Liver (tissue), 8 donors: ENCODE measurements at regions not wholly inside any gene's neighbourhood (a gene's known extent, or its start where the extent isn't known, plus 50 kb on each side); places are given as distances from the start of the nearest gene placed in this dataset.

ENCODE experiments used
- DNase-seq: peaks from one replicate; pipeline ENCODE4 v3.0.0-alpha.2; 2017; ENCODE audit warnings: low spot score
- H3K27ac ChIP-seq, 2 donors: one replicate each; pipeline ENCODE4 v1.7.0; 2013; ENCODE audit warnings: inconsistent platforms in 2 of 2, low read length in 2 of 2, control low read depth in 1 of 2, low read depth in 1 of 2, mild to moderate bottlenecking in 1 of 2
- H3K27me3 ChIP-seq, 4 donors: one replicate each; pipeline versions ENCODE4 v1.6.1 to v1.7.0; 2013; ENCODE audit warnings: low read length in 3 of 4, inconsistent platforms in 1 of 4, mild to moderate bottlenecking in 1 of 4, moderate library complexity in 1 of 4; ENCODE audit not compliant: control insufficient read depth in 4 of 4, insufficient read depth in 4 of 4
- H3K36me3 ChIP-seq, 4 donors: one replicate each; pipeline versions ENCODE4 v1.6.1 to v1.7.0; 2013; ENCODE audit warnings: low read length in 3 of 4, mild to moderate bottlenecking in 3 of 4, low read depth in 1 of 4, moderate library complexity in 1 of 4; ENCODE audit not compliant: control insufficient read depth in 4 of 4, insufficient read depth in 3 of 4
- H3K4me1 ChIP-seq, 4 donors: one replicate each; pipeline versions ENCODE4 v1.6.1 to v1.7.0; 2013; ENCODE audit warnings: low read length in 3 of 4, mild to moderate bottlenecking in 3 of 4, moderate library complexity in 1 of 4; ENCODE audit not compliant: control insufficient read depth in 4 of 4, insufficient read depth in 4 of 4
- H3K4me3 ChIP-seq, 3 donors: one replicate each; pipeline versions ENCODE4 v1.6.1 to v1.7.0; 2013; ENCODE audit warnings: low read length in 3 of 3, control low read depth in 1 of 3, low read depth in 1 of 3, mild to moderate bottlenecking in 1 of 3
- H3K9ac ChIP-seq, 2 donors: one replicate each; pipeline ENCODE4 v1.7.0; 2013; ENCODE audit warnings: low read length in 2 of 2, mild to moderate bottlenecking in 2 of 2, moderate library complexity in 2 of 2, control low read depth in 1 of 2, low read depth in 1 of 2
- H3K9me3 ChIP-seq, 4 donors: one replicate each; pipeline versions ENCODE4 v1.6.1 to v1.7.0; 2013; ENCODE audit warnings: low read length in 3 of 4; ENCODE audit not compliant: control insufficient read depth in 4 of 4
- CTCF ChIP-seq: fragments of 150-350 bp; IDR thresholded peaks from 2 replicates; pipeline ENCODE4 v1.5.1; 2017; ENCODE audit warnings: improper control_type of control experiment, low read depth, low read length; ENCODE audit not compliant: missing input control
- EGR1 ChIP-seq, 2 donors: IDR thresholded peaks; 2 replicates each; pipeline ENCODE4 v1.6.1; 2016 to 2018; ENCODE audit warnings: antibody characterized with exemption in 2 of 2, low read depth in 2 of 2
- FOXA1 ChIP-seq: IDR thresholded peaks from 2 replicates; pipeline ENCODE4 v1.6.1; 2016; ENCODE audit warnings: antibody characterized with exemption
- FOXA2 ChIP-seq: IDR thresholded peaks from 2 replicates; pipeline ENCODE4 v1.6.1; 2016; ENCODE audit warnings: antibody characterized with exemption
- GABPA ChIP-seq, 2 donors: IDR thresholded peaks in 1 of 2; conservative IDR thresholded peaks in 1 of 2; 2 replicates each; pipeline ENCODE4 v1.6.1; 2016; ENCODE audit warnings: antibody characterized with exemption in 2 of 2, mild to moderate bottlenecking in 1 of 2, moderate library complexity in 1 of 2
- HNF4A ChIP-seq, 2 donors: conservative IDR thresholded peaks; 2 replicates each; pipeline ENCODE4 v1.6.1; 2016; ENCODE audit warnings: antibody characterized with exemption in 2 of 2, mild to moderate bottlenecking in 2 of 2
- HNF4G ChIP-seq: IDR thresholded peaks from 2 replicates; pipeline ENCODE4 v1.6.1; 2016; ENCODE audit warnings: antibody characterized with exemption
- JUND ChIP-seq, 2 donors: IDR thresholded peaks; 2 replicates each; pipeline ENCODE4 v1.6.1; 2016; ENCODE audit warnings: antibody characterized with exemption in 2 of 2
- NR2F2 ChIP-seq: IDR thresholded peaks from 2 replicates; pipeline ENCODE4 v1.6.1; 2016; ENCODE audit warnings: antibody characterized with exemption
- RAD21 ChIP-seq, 2 donors: IDR thresholded peaks; 2 replicates each; pipeline ENCODE4 v1.6.1; 2016; ENCODE audit warnings: antibody characterized with exemption in 2 of 2, mild to moderate bottlenecking in 2 of 2
- SP1 ChIP-seq: IDR thresholded peaks from 2 replicates; pipeline ENCODE4 v1.6.1; 2018; ENCODE audit warnings: antibody characterized with exemption, mild to moderate bottlenecking
- TAF1 ChIP-seq: conservative IDR thresholded peaks from 2 replicates; pipeline ENCODE4 v1.6.1; 2016; ENCODE audit warnings: antibody characterized with exemption, mild to moderate bottlenecking
- YY1 ChIP-seq: IDR thresholded peaks from 2 replicates; pipeline ENCODE4 v1.6.1; 2016; ENCODE audit warnings: antibody characterized with exemption, mild to moderate bottlenecking
- ZBTB33 ChIP-seq: IDR thresholded peaks from 2 replicates; pipeline ENCODE4 v1.6.1; 2016; ENCODE audit warnings: antibody characterized with exemption
- WGBS: extraction: QIAGEN DNeasy Blood & Tissue Kit; methylation state at CpG from one replicate; pipeline ENCODE4 v1.1.7; 2013; 5-methylcytosine and 5-hydroxymethylcytosine counted together
- TF ChIP-seq, protein P1 (sequence below): IDR thresholded peaks from 2 replicates; pipeline ENCODE4 v1.6.1; 2016; ENCODE audit warnings: antibody characterized with exemption
- donor health status: healthy.
- donor health status: healthy.
- donor health status: healthy.
- donor health status: healthy.
- donor health status: healthy.

DNA sequence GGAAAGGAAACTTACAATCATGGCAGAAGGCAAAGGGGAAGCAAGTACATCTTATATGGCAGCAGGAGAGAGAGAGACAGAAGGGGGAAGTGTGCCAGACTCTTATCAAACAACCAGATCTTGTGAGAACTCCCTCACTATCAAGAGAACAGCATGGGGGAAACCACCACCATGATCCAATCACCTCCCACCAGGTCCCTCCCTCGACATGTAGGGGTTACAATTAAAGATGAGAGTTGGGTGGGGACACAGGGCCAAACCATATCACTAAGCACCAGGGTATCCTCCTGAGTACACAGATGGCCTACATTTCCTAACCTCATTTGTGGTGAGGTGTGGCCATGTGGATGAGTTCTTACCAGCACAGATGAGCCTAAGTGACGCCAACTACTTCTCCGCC lies 348.6 kb upstream of the ZFHX3 start:
- no peak overlapping the region for H3K4me3 ChIP-seq
- no peak overlapping the region for H3K27ac ChIP-seq
- H3K27me3 ChIP-seq: peaks cover 0 to 3% (median under 1%) of the 10 kb centered on the region in 4 donors
- no peaks in the 10 kb centered on the region for H3K9me3 ChIP-seq
- TF ChIP-seq FOXA1 (no peak), GABPA (IDR thresholded peaks at IDR 0.05 in 1 of 2, conservative IDR thresholded peaks at IDR 0.05 in 1 of 2) (no peak), FOXA2 (no peak), EGR1 (IDR thresholded peaks at IDR 0.05; ENCODE audit: low read depth in 2 of 2) (no peak), CTCF (no peak), JUND (IDR thresholded peaks at IDR 0.05) (no peak), SP1 (no peak), TAF1 (no peak), HNF4A (conservative IDR thresholded peaks at IDR 0.05) (no peak), YY1 (no peak)
- TF ChIP-seq, protein P1, sequence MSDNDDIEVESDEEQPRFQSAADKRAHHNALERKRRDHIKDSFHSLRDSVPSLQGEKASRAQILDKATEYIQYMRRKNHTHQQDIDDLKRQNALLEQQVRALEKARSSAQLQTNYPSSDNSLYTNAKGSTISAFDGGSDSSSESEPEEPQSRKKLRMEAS: no peak
- DNase-seq: no peak
- H3K9ac ChIP-seq: no peak overlapping the region
- no peaks in the 10 kb centered on the region for H3K36me3 ChIP-seq
- 76% methylated on average over 3 of the region's 3 CpGs for WGBS
- peaks cover 0 to 3% (median 1%) of the 10 kb centered on the region in 4 donors for H3K4me1 ChIP-seq

DNA sequence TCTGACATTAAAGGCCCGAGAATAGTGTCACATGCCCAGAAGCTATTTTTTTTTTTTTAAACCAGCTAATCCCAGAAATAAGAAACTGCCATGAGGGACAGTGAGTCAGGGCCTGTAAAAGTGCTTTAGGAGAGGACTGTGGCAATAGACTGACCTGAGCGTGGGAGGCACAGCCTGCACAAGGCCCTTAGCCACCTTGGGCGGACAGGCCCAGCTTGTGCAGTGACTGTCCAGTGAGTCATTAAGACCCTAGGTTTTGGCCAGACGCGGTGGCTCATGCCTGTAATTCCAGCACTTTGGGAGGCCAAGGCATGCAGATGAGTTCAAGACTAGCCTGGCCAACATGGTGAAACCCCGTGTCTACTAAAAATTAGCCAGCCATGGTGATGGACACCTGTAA lies 343.0 kb upstream of the ZFHX3 start:
- Histone ChIP-seq H3K4me1 (peaks cover 0 to 3% (median 1%) of the 10 kb centered on the region in 4 donors), H3K27me3 (no peaks in the 10 kb centered on the region), H3K9me3 (no peaks in the 10 kb centered on the region), H3K36me3 (no peaks in the 10 kb centered on the region), H3K9ac (no peak overlapping the region), H3K27ac (no peak overlapping the region), H3K4me3 (no peak overlapping the region)
- DNase-seq: no peak
- WGBS: 95% methylated on average over 6 of the region's 6 CpGs
- TF ChIP-seq TAF1 (no peak), FOXA2 (no peak), HNF4G (no peak), FOXA1 (no peak), ZBTB33 (no peak), JUND (IDR thresholded peaks at IDR 0.05) (no peak), NR2F2 (no peak), GABPA (IDR thresholded peaks at IDR 0.05 in 1 of 2, conservative IDR thresholded peaks at IDR 0.05 in 1 of 2) (no peak), EGR1 (IDR thresholded peaks at IDR 0.05; ENCODE audit: low read depth in 2 of 2) (no peak)
- TF ChIP-seq, protein P1: no peak

DNA sequence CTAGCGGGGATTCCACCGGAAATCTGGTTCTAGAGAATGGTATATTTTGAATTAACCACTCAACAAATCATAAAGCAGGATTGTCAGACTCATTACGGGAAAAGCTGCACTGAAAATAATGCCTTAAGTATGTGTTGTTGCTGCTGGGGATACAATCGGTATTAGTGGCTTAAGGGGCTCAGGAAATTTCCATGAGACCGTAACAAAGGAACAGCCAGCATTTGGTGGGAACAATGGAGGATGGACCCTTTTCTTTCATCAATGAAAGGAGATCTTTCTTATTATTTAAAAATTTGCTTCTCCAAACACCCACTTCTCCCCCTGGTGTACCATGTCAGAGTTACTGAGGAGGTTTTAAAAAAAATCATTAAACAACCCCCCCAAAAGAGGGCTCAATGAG lies 342.6 kb upstream of the ZFHX3 start:
- H3K36me3 ChIP-seq: no peaks in the 10 kb centered on the region
- no peak overlapping the region for H3K9ac ChIP-seq
- no peak overlapping the region for H3K27ac ChIP-seq
- H3K4me3 ChIP-seq: no peak overlapping the region
- peaks cover 0 to 3% (median 1%) of the 10 kb centered on the region in 4 donors for H3K4me1 ChIP-seq
- no peaks in the 10 kb centered on the region for H3K9me3 ChIP-seq
- DNase-seq: no peak
- H3K27me3 ChIP-seq: no peaks in the 10 kb centered on the region
- 95% methylated on average over 5 of the region's 5 CpGs for WGBS
- TF ChIP-seq YY1: no peak
- no peak for TF ChIP-seq FOXA1
- no peak for TF ChIP-seq RAD21 (IDR thresholded peaks at IDR 0.05)
- TF ChIP-seq, protein P1: no peak
- no peak for TF ChIP-seq SP1
- no peak for TF ChIP-seq JUND (IDR thresholded peaks at IDR 0.05)
- no peak for TF ChIP-seq HNF4G
